HG03135 (cell line): ENCODE measurements at regions not wholly inside any gene's neighbourhood (a gene's known extent, or its start where the extent isn't known, plus 50 kb on each side); places are given as distances from the start of the nearest gene placed in this dataset.
A peak's percentile ranks its signal among the peaks of the same experiment; 100 is the strongest.
"Not testable (repeated sequence)": the region's sequence is repeated elsewhere in the genome, so short reads cannot be mapped to it uniquely, and the experiment has no call there.

Experiments used
- ATAC-seq: cut with Tn5 transposase; IDR thresholded peaks from one replicate; pipeline ENCODE4 v1.9.1; 2021; ENCODE audit warnings: mild to moderate bottlenecking, moderate library complexity; ENCODE audit not compliant: unreplicated experiment

- not testable (repeated sequence) for ATAC-seq
These were observed 50.6 kb upstream of the ZNG1B start for GRCh38 chr2:113386780-113387433.

- not testable (repeated sequence) for ATAC-seq
These were observed 57.9 kb upstream of the ZNG1B start for GRCh38 chr2:113379621-113380020.

DNA sequence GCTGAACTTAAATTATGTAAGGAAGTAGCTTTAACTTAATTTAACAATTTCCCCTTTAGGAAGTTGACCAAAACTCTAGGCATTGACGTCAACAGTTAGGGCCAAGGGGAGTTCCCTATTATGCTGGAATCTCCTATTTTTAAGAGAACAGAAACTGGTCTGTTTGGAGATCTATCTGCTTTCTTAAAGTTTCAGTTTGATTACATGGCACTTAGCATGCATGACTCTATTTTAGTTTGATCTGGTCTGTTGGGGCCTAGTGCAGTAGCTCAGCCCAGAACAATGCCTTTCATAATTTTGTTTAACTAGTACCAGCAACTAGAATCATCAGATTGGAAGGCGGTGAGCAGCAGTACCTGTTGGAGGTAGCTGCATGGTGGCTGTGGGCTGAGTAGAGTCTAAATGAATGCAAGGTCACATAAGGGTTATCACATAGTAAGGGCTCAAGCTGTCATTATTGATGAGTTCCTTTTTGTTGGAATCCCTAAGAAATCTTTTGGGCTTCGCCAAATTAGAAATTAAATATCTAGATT lies 60.5 kb upstream of the ZNG1B start:
- peak; percentile 85 for ATAC-seq

GRCh38 chr2:113376253-113376912 lies 61.1 kb upstream of the ZNG1B start:
- peak; percentile 35 for ATAC-seq

- ATAC-seq = not testable (repeated sequence)
These were observed 62.6 kb upstream of the ZNG1B start for GRCh38 chr2:113374857-113375256.

- not testable (repeated sequence) for ATAC-seq
These were observed 65.1 kb upstream of the ZNG1B start for GRCh38 chr2:113372258-113372834.

- peak; percentile 69 for ATAC-seq
These were observed 66.9 kb upstream of the ZNG1B start for GRCh38 chr2:113370478-113371091.

GRCh38 chr2:113370030-113370429 lies 67.5 kb upstream of the ZNG1B start:
- no peak for ATAC-seq

GRCh38 chr2:113368581-113368980 lies 68.9 kb upstream of the ZNG1B start:
- not testable (repeated sequence) for ATAC-seq

- not testable (repeated sequence) for ATAC-seq
These were observed 70.7 kb upstream of the ZNG1B start for GRCh38 chr2:113366821-113367220.

GRCh38 chr2:113365791-113366190 lies 71.7 kb upstream of the ZNG1B start:
- not testable (repeated sequence) for ATAC-seq

DNA sequence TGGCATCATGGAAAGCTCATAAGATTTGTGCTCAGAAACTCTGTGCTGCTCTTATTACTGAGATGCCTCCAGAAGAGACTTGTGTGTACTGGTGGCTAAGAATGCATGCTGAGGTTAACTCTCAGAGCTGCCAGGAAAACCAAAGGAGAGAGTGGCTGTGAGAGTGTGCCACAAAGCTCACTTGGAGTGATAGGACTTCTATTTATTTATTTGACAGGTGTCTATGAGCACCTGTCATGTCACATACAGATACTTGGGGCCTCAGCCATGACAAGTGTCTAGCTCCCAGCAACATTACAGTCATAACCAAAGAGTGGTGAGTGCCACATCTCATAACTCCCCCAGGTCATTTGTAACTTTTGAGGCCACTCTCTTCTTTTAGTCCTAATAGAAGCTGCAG lies 72.2 kb upstream of the ZNG1B start:
- not testable (repeated sequence) for ATAC-seq

GRCh38 chr2:113361051-113361450 lies 76.4 kb upstream of the ZNG1B start:
- no peak for ATAC-seq

DNA sequence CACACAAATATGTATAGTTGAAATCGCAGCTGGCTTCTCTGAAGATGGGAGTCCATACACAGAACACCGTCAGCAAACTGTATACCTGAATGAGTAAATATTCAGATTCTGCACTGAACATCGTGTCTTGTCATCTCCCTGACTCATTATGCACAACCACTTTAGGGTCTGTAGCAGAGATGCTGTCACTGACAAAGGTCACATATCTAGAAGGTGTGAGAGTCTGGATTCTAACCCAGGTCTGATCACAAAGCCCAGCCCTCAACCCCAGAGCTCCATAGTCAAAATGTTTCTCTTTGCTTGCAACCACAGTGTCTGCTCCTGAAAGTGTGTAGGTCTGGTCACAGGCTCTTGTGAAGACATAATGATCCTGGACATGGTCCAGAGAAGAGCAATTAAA lies 78.3 kb upstream of the PAX8 start:
- no peak for ATAC-seq

DNA sequence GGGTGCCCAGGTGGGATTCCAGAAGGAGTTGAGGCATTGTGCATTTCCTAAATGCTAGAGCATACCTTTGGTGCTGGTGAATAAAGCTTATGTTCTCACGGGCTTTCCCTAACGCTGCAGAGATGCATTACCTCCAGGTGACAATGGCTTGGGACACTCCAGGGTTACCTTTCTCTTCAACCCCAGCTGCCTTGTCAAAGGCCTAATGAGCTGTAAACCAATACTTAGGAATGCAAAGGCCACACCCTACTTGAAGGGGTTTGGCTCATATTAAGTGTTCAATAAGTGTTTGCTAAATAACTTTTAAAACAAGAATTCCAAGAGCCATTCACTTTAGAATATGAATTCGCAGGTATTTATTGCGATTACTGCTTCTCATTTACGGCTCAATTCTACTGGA lies 77.6 kb upstream of the PAX8 start:
- not testable (repeated sequence) for ATAC-seq

DNA sequence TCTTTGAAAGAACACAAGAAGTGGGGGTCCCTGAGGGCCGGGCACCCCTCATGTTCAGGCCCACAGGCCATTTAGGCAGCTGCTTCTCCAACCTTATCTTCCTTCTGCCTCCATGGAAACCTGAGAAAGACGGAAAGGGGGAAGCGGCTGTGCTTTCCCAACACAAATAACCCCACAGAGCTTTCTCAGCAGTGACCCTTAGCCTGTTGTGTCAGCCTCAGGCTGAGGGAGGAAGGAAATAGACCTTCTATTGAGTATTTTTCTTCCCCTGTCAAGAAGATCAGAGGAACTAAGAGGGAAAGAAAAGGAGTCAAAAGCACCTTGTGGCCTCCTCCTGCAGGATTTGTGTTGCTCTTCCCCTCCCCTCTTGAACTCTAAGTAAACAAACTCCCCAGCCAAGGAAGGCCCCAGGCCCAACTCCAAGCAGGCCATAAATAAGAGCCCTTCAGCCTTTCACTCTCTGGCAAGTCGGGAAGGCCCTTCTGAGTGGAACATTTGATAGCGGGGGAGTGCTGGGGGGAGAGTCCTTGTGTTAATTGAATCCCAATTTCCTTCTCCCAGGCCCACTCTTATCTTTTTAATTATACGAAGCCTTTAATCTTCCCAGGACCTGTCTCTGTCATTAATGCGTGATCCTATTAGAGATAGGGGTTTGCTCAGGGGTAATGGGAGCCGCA lies 76.8 kb upstream of the PAX8 start:
- ATAC-seq = not testable (repeated sequence)

- no peak for ATAC-seq
These were observed 72.9 kb upstream of the PAX8 start for GRCh38 chr2:113351375-113352355.

DNA sequence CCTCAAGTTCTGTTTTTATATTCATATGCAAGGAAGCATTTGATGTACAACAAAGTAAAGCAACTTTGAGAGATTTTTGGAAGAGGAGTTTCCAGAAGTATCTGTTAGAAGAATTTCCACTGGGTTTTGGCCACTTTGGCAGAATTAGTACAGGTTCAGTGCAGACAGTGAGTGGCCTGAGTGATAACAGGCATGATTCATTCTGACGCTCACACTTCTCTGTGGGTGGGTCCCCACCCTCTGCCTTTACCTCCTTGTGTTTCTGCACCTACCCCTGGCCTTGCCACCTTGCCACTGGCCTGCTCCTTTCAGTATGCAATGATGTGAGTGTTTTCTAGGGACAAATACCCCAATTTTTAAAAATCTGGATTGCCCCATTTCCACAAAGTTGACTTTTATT lies 65.1 kb upstream of the PAX8 start:
- ATAC-seq = not testable (repeated sequence)

GRCh38 chr2:113342650-113343049 lies 63.9 kb upstream of the PAX8 start:
- ATAC-seq = no peak

- ATAC-seq = not testable (repeated sequence)
These were observed 63.1 kb upstream of the PAX8 start for GRCh38 chr2:113341870-113342253.
